ENCODE measurements at regions not wholly inside any gene's neighbourhood (a gene's known extent, or its start where the extent isn't known, plus 50 kb on each side); places are given as distances from the start of the nearest gene placed in this dataset.
"Not testable (repeated sequence)": the region's sequence is repeated elsewhere in the genome, so short reads cannot be mapped to it uniquely, and the experiment has no call there.

DNA sequence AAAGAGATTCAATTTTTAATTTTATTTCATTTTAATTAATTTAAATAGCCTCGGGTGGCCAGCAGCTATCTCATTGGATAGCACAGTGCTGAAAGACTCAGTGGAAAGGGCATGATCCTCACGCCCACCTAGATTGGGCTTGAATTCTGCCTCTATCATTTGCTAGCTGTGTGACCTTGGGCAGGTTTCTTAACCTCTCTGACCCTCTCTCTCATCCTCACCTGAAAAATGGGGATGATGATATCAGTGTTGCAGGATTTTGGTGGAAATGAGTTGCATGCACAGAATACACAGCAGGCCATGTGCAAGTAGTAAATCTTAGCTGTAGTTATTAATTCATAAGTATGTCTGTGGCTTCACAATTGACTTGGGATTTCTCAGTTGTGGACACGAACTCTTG lies 272.4 kb upstream of the XYLT1 start:
- no peak for DNase-seq (ENCODE audit: low spot score)

DNA sequence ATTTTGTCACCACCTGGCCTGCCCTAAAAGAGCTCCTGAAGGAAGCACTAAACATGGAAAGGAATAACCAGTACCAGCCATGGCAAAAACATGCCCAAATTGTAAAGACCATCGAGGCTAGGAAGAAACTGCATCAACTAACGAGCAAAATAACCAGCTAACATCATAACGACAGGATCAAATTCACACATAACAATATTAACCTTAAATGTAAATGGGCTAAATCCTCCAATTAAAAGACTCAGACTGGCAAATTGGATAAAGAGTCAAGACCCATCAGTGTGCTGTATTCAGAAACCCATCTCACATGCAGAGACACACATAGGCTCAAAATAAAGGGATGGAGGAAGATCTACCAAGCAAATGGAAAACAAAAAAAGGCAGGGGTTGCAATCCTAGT lies 264.3 kb upstream of the XYLT1 start:
- not testable (repeated sequence) for DNase-seq (ENCODE audit: low spot score)

- DNase-seq (ENCODE audit: low spot score) = no peak
Measured at GRCh38 chr16:17729820-17730219, 259.1 kb upstream of the XYLT1 start.

DNA sequence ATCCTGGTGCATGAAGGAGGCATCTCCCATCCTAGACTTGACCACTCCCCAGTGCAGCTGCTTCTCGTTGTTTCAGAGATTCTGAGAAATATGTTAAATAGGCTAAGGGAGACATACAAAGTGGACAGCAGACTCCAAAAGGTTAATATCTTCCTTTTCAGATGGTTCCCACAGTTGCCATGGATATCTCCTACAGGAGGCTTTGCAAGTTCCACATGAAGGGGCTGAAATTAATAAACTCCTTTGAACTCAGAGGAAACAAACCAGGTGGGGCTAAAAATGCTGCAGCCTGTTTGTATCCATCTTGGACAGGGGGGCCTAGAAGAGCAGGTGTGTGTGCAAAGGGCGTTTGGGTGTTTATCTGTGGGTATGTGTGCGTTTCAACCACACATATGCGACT lies 257.4 kb upstream of the XYLT1 start:
- DNase-seq (ENCODE audit: low spot score) = no peak

- DNase-seq (ENCODE audit: low spot score) = no peak
Measured at GRCh38 chr16:17724242-17724898, 253.6 kb upstream of the XYLT1 start.

DNA sequence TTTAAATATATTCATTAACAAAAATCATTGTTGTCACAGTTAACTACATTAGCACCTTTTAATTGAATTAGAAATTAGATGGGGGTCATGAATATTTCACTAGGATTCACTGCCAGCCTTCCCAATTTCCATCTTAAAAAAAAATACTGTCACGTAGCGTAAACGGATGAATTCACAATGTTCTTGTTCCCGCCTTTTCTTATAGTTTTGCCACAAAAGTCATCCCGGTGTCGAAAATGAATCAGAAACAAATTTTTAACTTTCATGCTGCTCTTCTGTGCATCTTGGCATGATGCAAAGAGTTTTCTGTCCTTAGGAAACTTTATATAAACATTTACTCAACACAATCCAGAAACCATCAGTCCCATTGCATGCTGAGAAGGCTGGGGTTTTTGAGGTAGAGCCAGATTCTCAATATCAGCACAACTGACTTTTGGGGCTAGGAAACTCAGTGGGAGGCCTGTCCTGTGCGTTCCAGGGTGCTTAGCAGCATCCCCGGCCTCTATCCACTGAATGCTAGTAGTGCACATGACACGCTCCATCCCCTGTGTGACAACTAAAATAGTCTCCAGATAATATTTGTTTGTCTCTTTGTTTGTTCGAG lies 252.9 kb upstream of the XYLT1 start:
- DNase-seq (ENCODE audit: low spot score) = no peak

DNA sequence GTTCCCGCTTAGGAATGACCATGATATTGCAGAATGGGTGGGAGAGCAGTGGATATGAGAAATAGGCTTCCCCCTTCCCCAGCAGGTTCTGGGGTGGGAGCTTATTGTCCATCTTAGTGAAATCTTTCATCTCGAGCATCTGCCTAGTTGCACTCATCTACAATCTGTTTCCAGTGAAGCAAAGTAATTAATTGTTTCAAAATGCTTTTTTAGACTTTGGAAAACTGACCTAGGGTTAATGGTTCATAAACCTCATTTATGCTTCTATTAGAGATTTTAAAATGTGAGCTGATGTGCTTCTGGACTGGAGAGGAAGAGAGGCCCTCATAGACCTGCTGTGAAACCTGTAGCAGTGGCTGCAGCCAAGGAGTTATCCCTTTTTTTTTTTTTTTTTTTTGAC lies 247.7 kb upstream of the XYLT1 start:
- no peak for DNase-seq (ENCODE audit: low spot score)

- no peak for DNase-seq (ENCODE audit: low spot score)
Measured at GRCh38 chr16:17705847-17706246, 235.1 kb upstream of the XYLT1 start.

DNA sequence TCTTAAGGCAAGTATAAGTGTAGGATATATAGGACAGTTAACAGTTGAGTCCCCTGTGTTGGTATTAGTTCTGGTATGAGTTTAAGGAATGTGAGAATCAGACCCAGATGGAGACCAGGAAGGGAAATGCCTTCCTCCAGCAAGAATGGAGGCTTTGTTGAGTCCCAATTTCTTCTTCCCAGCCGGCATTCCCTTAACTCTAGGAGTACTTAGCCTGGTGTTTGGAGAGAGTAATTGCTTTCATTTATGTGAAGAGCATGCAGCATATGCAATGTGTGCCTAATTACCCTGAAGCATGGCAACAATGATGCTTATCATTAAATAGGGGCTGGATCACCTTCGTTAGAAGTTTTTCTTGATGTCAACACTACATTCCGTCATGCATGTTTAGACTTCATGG lies 225.9 kb upstream of the XYLT1 start:
- DNase-seq (ENCODE audit: low spot score) = no peak

- no peak for DNase-seq (ENCODE audit: low spot score)
Measured at GRCh38 chr16:17692484-17692883, 221.7 kb upstream of the XYLT1 start.

- DNase-seq (ENCODE audit: low spot score) = no peak
Measured at GRCh38 chr16:17691899-17692176, 221.1 kb upstream of the XYLT1 start.

- DNase-seq (ENCODE audit: low spot score) = no peak
Measured at GRCh38 chr16:17691106-17691898, 220.5 kb upstream of the XYLT1 start.

DNA sequence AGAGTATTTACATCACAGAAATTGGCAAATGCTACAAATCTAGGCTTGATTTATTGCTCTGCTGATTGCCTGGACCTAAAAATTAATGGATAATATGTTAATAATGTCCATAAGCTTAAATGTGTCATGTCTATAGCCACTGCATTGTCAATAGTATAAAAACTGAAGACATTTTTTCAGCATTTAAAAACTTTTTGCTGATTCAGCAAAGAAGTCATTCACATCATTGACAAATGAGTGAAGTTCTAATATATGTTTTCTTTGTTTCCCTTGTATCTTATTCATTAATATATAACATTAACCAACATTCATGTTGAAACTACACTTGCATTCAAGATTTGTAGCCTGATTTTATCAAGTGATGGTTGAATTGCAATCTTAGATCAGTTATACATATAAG lies 214.7 kb upstream of the XYLT1 start:
- no peak for DNase-seq (ENCODE audit: low spot score)

DNA sequence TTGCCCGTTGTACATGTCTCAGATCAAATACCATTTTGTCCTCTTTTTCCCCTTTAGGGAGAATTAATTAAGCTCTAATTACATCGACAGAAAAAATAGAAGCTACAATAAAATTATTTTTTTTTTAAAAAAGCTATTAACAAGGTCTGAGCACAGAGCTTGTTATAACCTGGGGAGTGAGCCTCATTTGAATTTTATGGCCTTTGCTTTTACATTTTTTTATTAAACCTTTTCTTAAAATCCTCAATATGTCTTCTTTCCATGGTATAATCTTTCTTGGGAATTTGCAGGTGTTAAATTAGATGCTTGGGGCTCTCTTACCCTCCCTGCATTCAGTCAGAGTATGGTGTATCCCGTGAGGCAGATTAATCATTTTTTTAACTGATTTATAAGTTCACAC lies 212.5 kb upstream of the XYLT1 start:
- DNase-seq (ENCODE audit: low spot score) = no peak

GRCh38 chr16:17676171-17676570 lies 205.4 kb upstream of the XYLT1 start:
- no peak for DNase-seq (ENCODE audit: low spot score)

DNA sequence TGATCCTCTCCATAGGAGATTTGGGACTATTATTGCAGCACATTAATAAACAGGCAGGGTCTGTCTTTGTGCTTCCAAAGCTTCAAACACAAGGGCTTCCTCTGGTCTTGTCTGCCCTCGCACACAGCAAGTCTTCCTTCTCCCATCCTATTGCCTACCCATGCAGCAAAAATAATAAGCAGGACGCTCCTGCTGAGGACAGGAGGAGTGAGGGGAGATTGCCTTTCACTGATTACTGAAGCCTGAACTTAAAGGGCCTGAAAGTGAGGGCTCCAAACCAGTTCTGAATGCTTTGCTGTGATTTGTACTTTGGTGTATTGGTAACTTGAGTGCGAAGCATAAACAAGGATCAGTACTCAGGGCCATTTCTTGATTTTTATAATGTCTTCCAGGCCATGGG lies 197.6 kb upstream of the XYLT1 start:
- DNase-seq (ENCODE audit: low spot score) = no peak

DNA sequence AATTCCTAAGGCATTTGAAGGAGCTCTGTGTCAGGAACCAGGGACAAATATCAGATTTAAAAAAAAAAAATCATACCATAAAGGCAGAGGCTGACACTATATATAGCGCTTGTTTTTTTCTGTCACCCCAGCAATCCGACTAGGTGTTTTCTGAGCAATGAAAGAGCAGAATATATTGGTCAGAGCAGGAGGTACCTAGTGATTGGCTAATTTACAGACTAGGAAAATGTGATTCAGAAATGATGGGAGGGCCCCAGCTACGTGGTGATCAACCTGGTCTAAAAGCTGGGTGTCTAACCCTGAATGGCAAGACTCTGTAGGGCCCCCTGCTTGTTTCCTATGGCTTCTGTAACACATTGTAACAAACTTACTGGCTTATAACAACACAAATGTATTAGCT lies 195.5 kb upstream of the XYLT1 start:
- no peak for DNase-seq (ENCODE audit: low spot score)

DNA sequence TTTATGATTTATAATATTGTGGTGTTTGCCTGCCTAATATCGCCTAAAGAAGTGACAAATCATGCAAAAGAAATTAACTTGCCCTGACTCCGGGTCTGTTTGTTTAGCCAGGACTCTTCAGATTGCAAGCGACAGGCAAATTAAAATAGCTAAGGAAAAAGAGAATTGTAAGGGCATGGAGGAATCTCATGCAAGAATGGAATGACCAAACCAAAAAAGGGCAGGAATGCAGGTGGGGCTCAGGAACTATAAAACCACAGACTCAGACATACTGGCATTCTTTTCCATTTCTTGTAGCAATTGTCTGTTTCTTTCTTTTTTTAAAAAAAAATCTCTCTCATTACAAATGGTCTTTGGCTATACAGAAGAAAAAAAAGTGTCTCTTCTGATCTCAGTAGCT lies 188.1 kb upstream of the XYLT1 start:
- DNase-seq (ENCODE audit: low spot score) = no peak

- peak; percentile 48 for DNase-seq (ENCODE audit: low spot score)
Measured at GRCh38 chr16:17657045-17657444, 186.3 kb upstream of the XYLT1 start.

- no peak for DNase-seq (ENCODE audit: low spot score)
Measured at GRCh38 chr16:17654571-17654970, 183.8 kb upstream of the XYLT1 start.

- no peak for DNase-seq (ENCODE audit: low spot score)
Measured at GRCh38 chr16:17654142-17654541, 183.4 kb upstream of the XYLT1 start.

GRCh38 chr16:17647879-17648872 lies 177.4 kb upstream of the XYLT1 start:
- no peak for DNase-seq (ENCODE audit: low spot score)

Measured in iPS-NIHi11 (cell line).